Mesothelial cell of epicardium (in vitro differentiated cells): ENCODE measurements at regions not wholly inside any gene's neighbourhood (a gene's known extent, or its start where the extent isn't known, plus 50 kb on each side); places are given as distances from the start of the nearest gene placed in this dataset.

Experiments
- DNase-seq, 2 experiments: peaks; one replicate each; pipeline ENCODE4 v3.0.0; 2021; ENCODE audit warnings: low spot score in 2 of 2; ENCODE audit not compliant: unreplicated experiment in 2 of 2
- H3K27ac Mint-ChIP-seq: 2 replicates; pipeline ENCODE4 v1.8.0; 2021; ENCODE audit warnings: mixed read lengths
- H3K27me3 Mint-ChIP-seq: 2 replicates; pipeline ENCODE4 v1.8.0; 2021; ENCODE audit warnings: low read depth, mixed read lengths
- H3K36me3 Mint-ChIP-seq: 2 replicates; pipeline ENCODE4 v1.8.0; 2021; ENCODE audit warnings: mixed read lengths
- H3K4me1 Mint-ChIP-seq: 2 replicates; pipeline ENCODE4 v1.8.0; 2021; ENCODE audit warnings: mixed read lengths
- H3K4me3 Mint-ChIP-seq: 2 replicates; pipeline ENCODE4 v1.8.0; 2021; ENCODE audit warnings: mild to moderate bottlenecking, moderate library complexity, mixed read lengths
- H3K9me3 Mint-ChIP-seq: 2 replicates; pipeline ENCODE4 v1.8.0; 2021; ENCODE audit warnings: mixed read lengths
- TF ChIP-seq, protein P1 (sequence below): fragments of 200-600 bp; sonication (generic); IDR thresholded peaks from one replicate; pipeline ENCODE4 v1.5.0; 2021; ENCODE audit warnings: antibody characterized with exemption; ENCODE audit not compliant: unreplicated experiment

DNA sequence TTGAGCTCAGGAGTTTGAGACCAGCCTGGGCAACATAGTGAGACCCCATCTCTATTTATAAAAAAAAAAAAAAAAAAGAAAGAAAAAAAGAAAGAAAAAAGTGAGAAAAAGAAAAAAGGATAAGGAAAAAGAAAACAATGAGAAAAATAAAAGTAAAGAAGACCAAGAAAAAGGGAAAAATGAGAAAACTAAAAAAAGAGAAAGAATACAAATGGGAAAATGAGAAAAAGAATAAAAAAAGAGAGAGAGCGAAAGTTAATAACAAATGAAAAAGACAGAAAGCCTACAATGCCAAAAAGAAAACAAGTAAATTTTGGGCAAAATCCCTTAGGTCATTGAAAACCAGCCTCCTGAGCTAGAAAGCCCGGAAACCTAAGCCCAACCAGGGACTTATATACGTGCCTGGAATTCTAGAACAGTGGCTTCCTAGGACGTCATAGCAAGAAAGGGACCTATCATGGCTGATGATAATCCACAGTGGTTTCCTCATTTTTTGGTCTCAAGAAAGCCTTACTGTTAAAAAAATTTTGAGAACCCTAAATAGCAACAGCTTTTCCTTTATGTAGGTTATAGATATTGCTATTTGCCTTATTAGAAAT is 131.7 kb upstream of the CLINT1 start:
- H3K36me3 Mint-ChIP-seq: no peaks in the 10 kb centered on the region
- H3K27ac Mint-ChIP-seq: no peak overlapping the region
- no peak overlapping the region for H3K4me3 Mint-ChIP-seq
- DNase-seq: no peak
- TF ChIP-seq, protein P1, sequence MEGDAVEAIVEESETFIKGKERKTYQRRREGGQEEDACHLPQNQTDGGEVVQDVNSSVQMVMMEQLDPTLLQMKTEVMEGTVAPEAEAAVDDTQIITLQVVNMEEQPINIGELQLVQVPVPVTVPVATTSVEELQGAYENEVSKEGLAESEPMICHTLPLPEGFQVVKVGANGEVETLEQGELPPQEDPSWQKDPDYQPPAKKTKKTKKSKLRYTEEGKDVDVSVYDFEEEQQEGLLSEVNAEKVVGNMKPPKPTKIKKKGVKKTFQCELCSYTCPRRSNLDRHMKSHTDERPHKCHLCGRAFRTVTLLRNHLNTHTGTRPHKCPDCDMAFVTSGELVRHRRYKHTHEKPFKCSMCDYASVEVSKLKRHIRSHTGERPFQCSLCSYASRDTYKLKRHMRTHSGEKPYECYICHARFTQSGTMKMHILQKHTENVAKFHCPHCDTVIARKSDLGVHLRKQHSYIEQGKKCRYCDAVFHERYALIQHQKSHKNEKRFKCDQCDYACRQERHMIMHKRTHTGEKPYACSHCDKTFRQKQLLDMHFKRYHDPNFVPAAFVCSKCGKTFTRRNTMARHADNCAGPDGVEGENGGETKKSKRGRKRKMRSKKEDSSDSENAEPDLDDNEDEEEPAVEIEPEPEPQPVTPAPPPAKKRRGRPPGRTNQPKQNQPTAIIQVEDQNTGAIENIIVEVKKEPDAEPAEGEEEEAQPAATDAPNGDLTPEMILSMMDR: no peak
- H3K27me3 Mint-ChIP-seq: no peaks in the 10 kb centered on the region
- peaks cover 13% of the 10 kb centered on the region for H3K4me1 Mint-ChIP-seq
- peaks cover 9% of the 10 kb centered on the region for H3K9me3 Mint-ChIP-seq

DNA sequence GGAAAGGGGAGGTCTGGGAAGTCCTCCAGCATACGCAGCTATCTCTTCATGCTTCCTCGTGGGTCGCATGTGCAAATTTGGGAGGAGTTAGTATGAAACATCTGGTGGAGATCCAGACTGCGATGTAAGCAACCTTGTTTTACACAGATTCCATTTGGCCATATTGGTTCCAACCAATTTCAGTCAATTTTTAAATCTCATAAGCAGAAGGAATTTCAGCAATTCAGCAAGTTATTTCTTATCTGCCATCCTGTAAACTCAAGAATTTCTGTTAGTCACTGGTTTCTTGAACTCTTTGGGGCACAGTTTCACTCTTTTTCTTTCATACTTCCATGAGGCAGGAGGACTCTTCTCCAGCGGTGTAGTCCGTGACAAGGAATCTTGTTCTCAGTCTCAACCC is 130.4 kb upstream of the CLINT1 start:
- Mint-ChIP-seq H3K4me1 (peaks cover 8% of the 10 kb centered on the region), H3K36me3 (no peaks in the 10 kb centered on the region), H3K9me3 (peaks cover 9% of the 10 kb centered on the region), H3K4me3 (no peak overlapping the region), H3K27ac (no peak overlapping the region), H3K27me3 (no peaks in the 10 kb centered on the region)
- TF ChIP-seq, protein P1: no peak
- no peak for DNase-seq

DNA sequence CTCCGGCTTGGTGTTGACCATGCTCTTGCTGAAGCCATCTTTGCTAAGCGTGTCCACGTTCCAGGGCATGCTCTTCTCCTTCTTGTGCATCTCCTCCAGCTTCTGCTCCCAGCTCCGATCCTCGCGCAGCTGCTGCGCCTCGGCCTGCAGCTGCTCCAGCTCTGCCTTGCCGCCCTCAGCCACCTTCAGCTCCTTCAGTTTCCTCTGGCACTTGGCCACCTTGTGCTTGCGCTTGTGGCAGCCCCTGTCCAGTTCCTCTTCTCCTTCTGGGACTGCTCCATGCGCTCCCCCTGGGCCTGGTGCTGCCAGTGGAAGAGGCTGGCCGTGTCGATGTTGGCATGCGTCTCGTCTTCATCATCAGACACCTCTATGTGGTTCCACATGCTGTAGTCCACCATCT is 128.3 kb upstream of the CLINT1 start:
- H3K4me3 Mint-ChIP-seq: no peak overlapping the region
- H3K36me3 Mint-ChIP-seq: peaks cover 2% of the 10 kb centered on the region
- no peaks in the 10 kb centered on the region for H3K27me3 Mint-ChIP-seq
- no peak overlapping the region for H3K27ac Mint-ChIP-seq
- peaks cover 19% of the 10 kb centered on the region for H3K9me3 Mint-ChIP-seq
- TF ChIP-seq, protein P1: no peak
- H3K4me1 Mint-ChIP-seq: peaks cover 3% of the 10 kb centered on the region
- DNase-seq: no peak

DNA sequence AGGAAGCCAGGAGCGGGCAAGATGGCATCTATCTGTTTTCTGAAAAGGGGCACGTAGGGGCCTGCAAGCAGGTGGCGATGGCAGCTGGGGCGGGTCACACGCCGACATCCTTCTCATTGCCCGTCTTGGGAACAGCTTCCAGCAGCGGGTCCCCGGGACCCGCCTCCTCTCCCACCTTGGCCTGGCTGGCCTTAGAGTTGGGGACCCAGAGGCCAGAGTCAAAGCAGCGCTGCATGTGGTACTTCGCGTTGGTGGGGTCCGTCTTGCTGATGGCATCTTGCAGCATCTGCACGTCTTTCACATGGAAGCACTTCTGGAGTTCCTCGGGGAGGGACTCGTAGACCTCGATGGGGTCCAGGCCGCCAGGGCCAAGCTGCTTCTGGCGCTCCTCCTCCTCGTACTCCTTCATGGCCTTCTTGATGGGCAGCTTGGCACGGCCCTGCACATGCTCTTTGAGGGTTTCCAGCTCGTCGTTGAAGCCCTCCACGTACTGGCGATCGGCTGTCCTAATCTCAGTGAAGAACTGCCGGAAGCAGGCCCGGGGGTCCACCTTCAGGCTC is 127.6 kb upstream of the CLINT1 start:
- Mint-ChIP-seq H3K9me3 (peaks cover 21% of the 10 kb centered on the region), H3K36me3 (peaks cover 2% of the 10 kb centered on the region), H3K27me3 (no peaks in the 10 kb centered on the region), H3K4me3 (no peak overlapping the region), H3K4me1 (peaks cover 3% of the 10 kb centered on the region), H3K27ac (no peak overlapping the region)
- no peak for DNase-seq
- TF ChIP-seq, protein P1: no peak

DNA sequence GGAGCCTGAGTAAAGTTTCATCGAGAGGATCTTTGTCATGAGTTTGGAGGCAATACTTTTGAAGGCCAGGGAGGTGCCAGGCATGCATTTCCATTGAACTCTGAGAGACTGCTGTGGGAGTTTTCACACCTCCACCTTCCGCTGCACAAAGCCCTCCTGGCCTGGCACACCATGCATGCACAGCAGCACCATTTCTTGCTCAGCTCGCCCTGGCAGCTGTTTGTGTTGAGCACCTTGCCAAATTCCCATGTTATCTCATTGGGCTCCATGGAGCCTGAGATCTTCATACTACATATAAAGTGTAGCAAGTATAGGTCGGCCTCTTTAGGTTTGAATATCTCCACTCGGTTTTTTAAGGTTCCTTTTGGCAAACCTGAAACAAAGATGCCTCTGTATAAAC is 125.7 kb upstream of the CLINT1 start:
- Mint-ChIP-seq H3K4me3 (no peak overlapping the region), H3K27me3 (no peaks in the 10 kb centered on the region), H3K27ac (no peak overlapping the region), H3K9me3 (peaks cover 21% of the 10 kb centered on the region), H3K4me1 (peaks cover 3% of the 10 kb centered on the region), H3K36me3 (peaks cover 2% of the 10 kb centered on the region)
- DNase-seq: no peak
- TF ChIP-seq, protein P1: no peak
